WTC11 (cell line): ENCODE measurements at regions not wholly inside any gene's neighbourhood (a gene's known extent, or its start where the extent isn't known, plus 50 kb on each side); places are given as distances from the start of the nearest gene placed in this dataset.

Experiments
- ATAC-seq: fragments of 200-7000 bp; cut with Tn5 transposase; 2 replicates; pipeline ENCODE4 v1.10.0; 2021; ENCODE audit warnings: mild to moderate bottlenecking, moderate library complexity
- CTCF ChIA-PET: fragments of 300-600 bp; sonication (Branson Sonifier 250); formaldehyde crosslinking; loops from one replicate; lab custom pipeline; 2021; ENCODE audit warnings: antibody characterized with exemption; lab: Charles Lee
- POLR2A ChIA-PET: fragments of 350-600 bp; sonication (Branson Sonifier 250); formaldehyde crosslinking; loops from one replicate; lab custom pipeline; 2021; ENCODE audit warnings: antibody characterized with exemption; lab: Charles Lee
- DNase-seq: peaks from one replicate; pipeline ENCODE4 v3.0.0; 2021; ENCODE audit warnings: low spot score
- H3K27ac Mint-ChIP-seq: 2 replicates; pipeline ENCODE4 v1.8.0; 2021; ENCODE audit warnings: mixed read lengths
- H3K27me3 Mint-ChIP-seq: 2 replicates; pipeline ENCODE4 v1.8.0; 2021; ENCODE audit warnings: low read depth, mild to moderate bottlenecking, moderate library complexity, mixed read lengths
- H3K36me3 Mint-ChIP-seq: 2 replicates; pipeline ENCODE4 v1.8.0; 2021; ENCODE audit warnings: mixed read lengths
- H3K4me1 Mint-ChIP-seq: 2 replicates; pipeline ENCODE4 v1.8.0; 2022; ENCODE audit warnings: mixed read lengths
- H3K4me3 Mint-ChIP-seq: 2 replicates; pipeline ENCODE4 v1.8.0; 2021; ENCODE audit warnings: mild to moderate bottlenecking, moderate library complexity, mixed read lengths
- H3K9me3 Mint-ChIP-seq: 2 replicates; pipeline ENCODE4 v1.8.0; 2021; ENCODE audit warnings: mixed read lengths
- AR ChIP-seq: fragments of 250-450 bp; sonication (Bioruptor Pico); IDR thresholded peaks from 2 replicates; pipeline ENCODE4 v1.9.0; 2021; ENCODE audit warnings: mild to moderate bottlenecking
- ARID4B ChIP-seq: sonication (generic); formaldehyde crosslinking; IDR thresholded peaks from 2 replicates; pipeline ENCODE4 v1.8.0; 2023; ENCODE audit warnings: missing genetic modification reagents, mild to moderate bottlenecking, borderline replicate concordance
- CBFB ChIP-seq: sonication (generic); formaldehyde crosslinking; IDR thresholded peaks from 2 replicates; pipeline ENCODE4 v1.8.1; 2022; ENCODE audit warnings: mild to moderate bottlenecking, low read depth, missing genetic modification reagents
- CDX4 ChIP-seq: fragments of 250-450 bp; sonication (Bioruptor Pico); IDR thresholded peaks from 2 replicates; pipeline ENCODE4 v1.9.0; 2021; ENCODE audit warnings: moderate library complexity, mild to moderate bottlenecking, inconsistent platforms, borderline replicate concordance
- E2F1 ChIP-seq: sonication (generic); formaldehyde crosslinking; IDR thresholded peaks from 2 replicates; pipeline ENCODE4 v1.8.0; 2022; ENCODE audit warnings: mild to moderate bottlenecking, missing genetic modification reagents
- EMX1 ChIP-seq: fragments of 250-450 bp; sonication (Bioruptor Pico); IDR thresholded peaks from 2 replicates; pipeline ENCODE4 v1.8.0; 2021; ENCODE audit warnings: mild to moderate bottlenecking
- FOXJ3 ChIP-seq: sonication (generic); formaldehyde crosslinking; IDR thresholded peaks from 2 replicates; pipeline ENCODE4 v1.9.0; 2021; ENCODE audit warnings: missing genetic modification reagents, mild to moderate bottlenecking, borderline replicate concordance
- FOXK1 ChIP-seq: sonication (generic); formaldehyde crosslinking; IDR thresholded peaks from 2 replicates; pipeline ENCODE4 v1.8.0; 2022; ENCODE audit warnings: mild to moderate bottlenecking, moderate library complexity, missing genetic modification reagents
- FOXP4 ChIP-seq: sonication (generic); formaldehyde crosslinking; IDR thresholded peaks from 2 replicates; pipeline ENCODE4 v1.8.0; 2022; ENCODE audit warnings: mild to moderate bottlenecking, missing genetic modification reagents
- GABPB1 ChIP-seq: sonication (generic); formaldehyde crosslinking; IDR thresholded peaks from 2 replicates; pipeline ENCODE4 v1.8.1; 2023; ENCODE audit warnings: mild to moderate bottlenecking, missing genetic modification reagents
- IRF1 ChIP-seq: sonication (generic); formaldehyde crosslinking; IDR thresholded peaks from 2 replicates; pipeline ENCODE4 v1.8.0; 2023; ENCODE audit warnings: missing genetic modification reagents
- JAZF1 ChIP-seq: fragments of 250-450 bp; sonication (Bioruptor Pico); IDR thresholded peaks from 2 replicates; pipeline ENCODE4 v1.9.0; 2021; ENCODE audit warnings: moderate library complexity, mild to moderate bottlenecking, inconsistent platforms
- MYBL2 ChIP-seq: sonication (generic); formaldehyde crosslinking; IDR thresholded peaks from 2 replicates; pipeline ENCODE4 v1.8.1; 2023; ENCODE audit warnings: mild to moderate bottlenecking, moderate library complexity, missing genetic modification reagents
- NFATC4 ChIP-seq: fragments of 250-450 bp; sonication (Bioruptor Pico); IDR thresholded peaks from 2 replicates; pipeline ENCODE4 v1.9.0; 2021; ENCODE audit warnings: mild to moderate bottlenecking
- RELA ChIP-seq: sonication (generic); formaldehyde crosslinking; IDR thresholded peaks from 2 replicates; pipeline ENCODE4 v1.8.1; 2022; ENCODE audit warnings: missing genetic modification reagents, mild to moderate bottlenecking, borderline replicate concordance
- SMAD4 ChIP-seq: sonication (generic); formaldehyde crosslinking; IDR thresholded peaks from 2 replicates; pipeline ENCODE4 v1.8.0; 2022; ENCODE audit warnings: mild to moderate bottlenecking, missing genetic modification reagents
- TCF7 ChIP-seq: sonication (generic); formaldehyde crosslinking; IDR thresholded peaks from 2 replicates; pipeline ENCODE4 v1.8.0; 2022; ENCODE audit warnings: mild to moderate bottlenecking, low read depth, missing genetic modification reagents, moderate library complexity
- TP53 ChIP-seq: sonication (generic); formaldehyde crosslinking; IDR thresholded peaks from 2 replicates; pipeline ENCODE4 v1.8.1; 2023; ENCODE audit warnings: mild to moderate bottlenecking, missing genetic modification reagents
- ZNF219 ChIP-seq: sonication (generic); formaldehyde crosslinking; IDR thresholded peaks from 2 replicates; pipeline ENCODE4 v1.8.0; 2023; ENCODE audit warnings: missing genetic modification reagents, mild to moderate bottlenecking, borderline replicate concordance

GRCh38 chr18:34320267-34320666, 95.6 kb upstream of the NOL4 start:
- peaks cover 10% of the 10 kb centered on the region; the same call in 1 of the 2 replicates for H3K4me1 Mint-ChIP-seq
- ChIA-PET POLR2A (interaction anchor here (0.7 kb wide), 1 partner anchor 195 kb away, joined by 3 read pairs; no protein-coding TSS in a partner anchor), CTCF (interaction anchor here (0.6 to 6.8 kb wide), 5 partner anchors 95 to 623 kb away, joined by 3 to 72 read pairs (median 5); partner anchors contain the start of gene NOL4)
- H3K9me3 Mint-ChIP-seq: no peaks in the 10 kb centered on the region
- DNase-seq (no peak), ATAC-seq (no peak)
- TF ChIP-seq CDX4 (CRISPR knock-in tag): no peak
- TF ChIP-seq ARID4B (CRISPR knock-in tag): no peak
- no peak for TF ChIP-seq FOXJ3 (CRISPR knock-in tag)
- no peak for TF ChIP-seq TP53
- no peak for TF ChIP-seq JAZF1 (CRISPR knock-in tag)
- no peak for TF ChIP-seq GABPB1 (CRISPR knock-in tag)
- no peak for TF ChIP-seq E2F1
- no peak for TF ChIP-seq SMAD4 (CRISPR knock-in tag)
- no peak for TF ChIP-seq MYBL2
- no peak for TF ChIP-seq IRF1
- no peak for TF ChIP-seq CBFB (CRISPR knock-in tag)
- TF ChIP-seq RELA (CRISPR knock-in tag): no peak
- no peak for TF ChIP-seq FOXK1
- TF ChIP-seq NFATC4: no peak
- no peak for TF ChIP-seq TCF7 (CRISPR knock-in tag)
- TF ChIP-seq FOXP4 (CRISPR knock-in tag): no peak
- no peak for TF ChIP-seq ZNF219 (CRISPR knock-in tag)
- TF ChIP-seq EMX1 (CRISPR knock-in tag): no peak
- no peak for TF ChIP-seq AR (CRISPR knock-in tag)
- H3K4me3 Mint-ChIP-seq: no peak overlapping the region
- no peaks in the 10 kb centered on the region for H3K36me3 Mint-ChIP-seq
- no peaks in the 10 kb centered on the region for H3K27me3 Mint-ChIP-seq
- H3K27ac Mint-ChIP-seq: no peak overlapping the region
